HCT116 (cell line): ENCODE measurements at regions not wholly inside any gene's neighbourhood (a gene's known extent, or its start where the extent isn't known, plus 50 kb on each side); places are given as distances from the start of the nearest gene placed in this dataset.

ENCODE experiments used
- ATAC-seq: fragments of 200-7000 bp; cut with Tn5 transposase; 2 replicates; pipeline ENCODE4 v1.9.1; 2020; ENCODE audit warnings: mild to moderate bottlenecking, moderate library complexity
- BruUV-seq: library from RNA; stranded (reverse); fragments of 400-500 nt; replicated peaks from 2 replicates; lab custom pipeline; 2021; lab: Mats Ljungman, UMichigan
- CTCF ChIA-PET: fragments of 300-600 bp; sonication (Branson Sonifier 250); formaldehyde crosslinking; loops from one replicate; lab custom pipeline; 2021; ENCODE audit warnings: antibody characterized with exemption; lab: Charles Lee
- POLR2A ChIA-PET: fragments of 300-600, 350-600 bp; sonication (Branson Sonifier 250); formaldehyde crosslinking; loops from one replicate; lab custom pipeline; 2021; ENCODE audit warnings: antibody characterized with exemption; lab: Charles Lee
- RAD21 ChIA-PET, 2 experiments: fragments of 300-600 bp; sonication (Branson Sonifier 250); formaldehyde crosslinking; loops; one replicate each; lab custom pipeline; 2023; ENCODE audit warnings: low total read pairs in 2 of 2; ENCODE audit not compliant: uncharacterized antibody in 2 of 2, unreplicated experiment in 2 of 2, low non-redundant PET in 1 of 2; lab: Charles Lee
- DNase-seq: peaks from one replicate; pipeline ENCODE4 v3.0.0-alpha.2; 2010; ENCODE audit warnings: low read depth, low spot score
- H2AFZ ChIP-seq: fragments of 200-600 bp; shearing (Covaris generic), sonication (generic); 2 replicates; pipeline ENCODE4 v1.6.1; 2017; ENCODE audit warnings: low read depth, mixed run types, mixed read lengths, antibody characterized with exemption, low read length; ENCODE audit not compliant: poor library complexity, severe bottlenecking
- H3K27ac ChIP-seq: 2 replicates; pipeline ENCODE4 v1.5.1; 2012; ENCODE audit warnings: low read depth, low read length
- H3K27me3 ChIP-seq: fragments of 200-600 bp; sonication (generic); 2 replicates; pipeline ENCODE4 v1.6.1; 2016; ENCODE audit warnings: mixed run types, low read length, mixed read lengths; ENCODE audit not compliant: insufficient read depth
- H3K36me3 ChIP-seq, 2 experiments: fragments of 200-500 bp in 1 of 2; fragments of 200-600 bp in 1 of 2; sonication (Bioruptor generic) in 1 of 2; sonication (generic) in 1 of 2; 2 replicates each; pipeline versions ENCODE4 v1.5.1 to v1.6.1; 2014 to 2016; ENCODE audit warnings: low read length in 2 of 2, inconsistent platforms in 1 of 2, mixed read lengths in 1 of 2, mixed run types in 1 of 2; ENCODE audit not compliant: insufficient read depth in 2 of 2, control insufficient read depth in 1 of 2
- H3K4me1 ChIP-seq, 2 experiments: fragments of 200-600 bp in 1 of 2; sonication (generic) in 1 of 2; 2 replicates each; pipeline versions ENCODE4 v1.5.1 to v1.6.1; 2012 to 2017; ENCODE audit warnings: low read length in 2 of 2, inconsistent platforms in 1 of 2, mild to moderate bottlenecking in 1 of 2, mixed read lengths in 1 of 2, mixed run types in 1 of 2, moderate library complexity in 1 of 2; ENCODE audit not compliant: insufficient read depth in 2 of 2, control insufficient read depth in 1 of 2
- H3K4me2 ChIP-seq: fragments of 200-600 bp; sonication (generic); 2 replicates; pipeline ENCODE4 v1.6.1; 2017; ENCODE audit warnings: mixed run types, low read length, mixed read lengths
- H3K4me3 ChIP-seq, 2 experiments: fragments of 200-600 bp in 1 of 2; sonication (generic) in 1 of 2; replicated peaks in 1 of 2; 2 replicates each; pipeline ENCODE4 v1.5.1; 2011 to 2016; ENCODE audit warnings: low read length in 2 of 2, control low read depth in 1 of 2, low read depth in 1 of 2, mild to moderate bottlenecking in 1 of 2, mixed read lengths in 1 of 2, mixed run types in 1 of 2
- H3K79me2 ChIP-seq: fragments of 200-600 bp; sonication (generic); 2 replicates; pipeline ENCODE4 v1.6.1; 2017; ENCODE audit warnings: mild to moderate bottlenecking, mixed run types, low read length, moderate library complexity, mixed read lengths; ENCODE audit not compliant: insufficient read depth
- H3K9ac ChIP-seq: fragments of 200-600 bp; sonication (generic); 2 replicates; pipeline ENCODE4 v1.6.1; 2016; ENCODE audit warnings: low read length, mixed read lengths
- H3K9me2 ChIP-seq: fragments of 200-600 bp; sonication (generic), shearing (Covaris generic); 2 replicates; pipeline ENCODE4 v1.6.1; 2017; ENCODE audit warnings: mixed run types, mild to moderate bottlenecking, moderate library complexity; ENCODE audit not compliant: insufficient read depth
- H3K9me3 ChIP-seq, 2 experiments: fragments of 200-500 bp in 1 of 2; fragments of 200-600 bp in 1 of 2; sonication (Bioruptor generic) in 1 of 2; sonication (generic) in 1 of 2; 2 replicates each; pipeline ENCODE4 v1.6.1; 2014 to 2017; ENCODE audit warnings: low read length in 2 of 2, mixed read lengths in 2 of 2, inconsistent platforms in 1 of 2, low read depth in 1 of 2, mild to moderate bottlenecking in 1 of 2, mixed run types in 1 of 2, moderate library complexity in 1 of 2; ENCODE audit not compliant: control insufficient read depth in 1 of 2, insufficient read depth in 1 of 2
- H4K20me1 ChIP-seq: fragments of 200-600 bp; sonication (generic), shearing (Covaris generic); 2 replicates; pipeline ENCODE4 v1.6.1; 2017; ENCODE audit warnings: mixed run types, mild to moderate bottlenecking, moderate library complexity; ENCODE audit not compliant: insufficient read depth
- CBX3 ChIP-seq: IDR thresholded peaks from 2 replicates; pipeline ENCODE4 v1.6.1; 2012; ENCODE audit warnings: low read depth
- CEBPB ChIP-seq: IDR thresholded peaks from 2 replicates; pipeline ENCODE4 v1.6.1; 2012; ENCODE audit warnings: low read depth
- EGR1 ChIP-seq: IDR thresholded peaks from 2 replicates; pipeline ENCODE4 v1.6.1; 2012; ENCODE audit warnings: low read depth
- ELF1 ChIP-seq: IDR thresholded peaks from 2 replicates; pipeline ENCODE4 v1.6.1; 2012; ENCODE audit warnings: low read depth, borderline replicate concordance
- EZH2 ChIP-seq: fragments of 200-600 bp; sonication (generic); IDR thresholded peaks from 2 replicates; pipeline ENCODE4 v1.6.1; 2017; ENCODE audit warnings: antibody characterized with exemption, mixed run types
- EZH2phosphoT487 ChIP-seq: fragments of 200-600 bp; IDR thresholded peaks from 2 replicates; pipeline ENCODE4 v1.6.1; 2018; ENCODE audit warnings: antibody characterized with exemption, borderline replicate concordance
- JUND ChIP-seq: IDR thresholded peaks from 2 replicates; pipeline ENCODE4 v1.6.1; 2012
- POLR2A ChIP-seq: IDR thresholded peaks from 2 replicates; pipeline ENCODE4 v1.7.0; 2011; ENCODE audit warnings: borderline replicate concordance; ENCODE audit not compliant: insufficient read depth, insufficient read length; ENCODE audit errors: extremely low read depth
- SIN3A ChIP-seq: IDR thresholded peaks from 2 replicates; pipeline ENCODE4 v1.6.1; 2012; ENCODE audit warnings: low read depth
- SP1 ChIP-seq: IDR thresholded peaks from 2 replicates; pipeline ENCODE4 v1.6.1; 2012; ENCODE audit warnings: low read depth
- YY1 ChIP-seq: IDR thresholded peaks from 2 replicates; pipeline ENCODE4 v1.6.1; 2011; ENCODE audit warnings: low read length, low read depth, moderate library complexity, mild to moderate bottlenecking; ENCODE audit not compliant: insufficient replicate concordance; ENCODE audit errors: extremely low read depth
- ZNF274 ChIP-seq: fragments of 200-500 bp; sonication (Bioruptor generic); IDR thresholded peaks from 2 replicates; pipeline ENCODE4 v1.6.1; 2014; ENCODE audit warnings: mild to moderate bottlenecking, low read depth, low read length, inconsistent platforms
- intact Hi-C: fragments of 100-400 bp; cut with micrococcal nuclease; formaldehyde crosslinking; loops from 2 replicates; pipeline ENCODE4 v1.10.0; 2022
- TF ChIP-seq, protein P1 (sequence below), 3 experiments: fragments of 200-600 bp in 1 of 3; sonication (generic) in 1 of 3; IDR thresholded peaks in 2 of 3; conservative IDR thresholded peaks in 1 of 3; 2 replicates each; pipeline ENCODE4 v1.5.1; 2012 to 2017; ENCODE audit warnings: low read depth in 2 of 3, low read length in 2 of 3, antibody characterized with exemption in 1 of 3, borderline replicate concordance in 1 of 3, control low read depth in 1 of 3, mild to moderate bottlenecking in 1 of 3, mixed read lengths in 1 of 3, mixed run types in 1 of 3, moderate library complexity in 1 of 3; ENCODE audit not compliant: insufficient read depth in 1 of 3
- TF ChIP-seq, protein P2 (sequence below): IDR thresholded peaks from 2 replicates; pipeline ENCODE4 v1.6.1; 2012; ENCODE audit warnings: low read depth
- TF ChIP-seq, protein P3 (sequence below): IDR thresholded peaks from 2 replicates; pipeline ENCODE4 v1.6.1; 2012

DNA sequence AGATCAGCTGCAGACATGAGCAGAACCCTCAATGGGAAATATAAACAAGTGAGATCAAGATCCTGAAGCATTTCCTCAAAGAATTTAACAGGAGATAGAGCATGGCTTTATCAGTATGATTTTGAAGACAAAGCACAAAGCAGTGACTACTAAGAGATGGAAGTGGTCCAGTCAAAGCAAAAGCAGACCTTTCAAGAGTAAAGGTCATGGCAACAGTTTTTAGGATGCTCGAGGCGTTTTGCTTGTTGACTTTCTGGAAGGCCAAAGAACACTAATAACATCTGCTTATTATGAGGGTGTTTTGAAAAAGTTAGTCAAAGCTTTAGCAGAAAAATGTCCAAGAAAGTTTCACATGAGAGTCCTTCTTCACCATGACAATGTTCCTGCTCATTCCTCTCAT is 128.5 kb downstream of the KCNE4 start:
- intact Hi-C loops, result no loop called here
- Histone ChIP-seq H3K36me3 (no peaks in the 10 kb centered on the region), H3K9ac (no peak overlapping the region), H3K4me2 (no peak overlapping the region), H3K79me2 (no peaks in the 10 kb centered on the region), H3K27me3 (no peaks in the 10 kb centered on the region), H2AFZ (no peak overlapping the region), H3K9me3 (no peaks in the 10 kb centered on the region)
- CTCF ChIA-PET, result no interaction called here
- BruUV-seq, result no TSS peak
- no peak for DNase-seq
- ATAC-seq, result no peak
- TF ChIP-seq, protein P1, sequence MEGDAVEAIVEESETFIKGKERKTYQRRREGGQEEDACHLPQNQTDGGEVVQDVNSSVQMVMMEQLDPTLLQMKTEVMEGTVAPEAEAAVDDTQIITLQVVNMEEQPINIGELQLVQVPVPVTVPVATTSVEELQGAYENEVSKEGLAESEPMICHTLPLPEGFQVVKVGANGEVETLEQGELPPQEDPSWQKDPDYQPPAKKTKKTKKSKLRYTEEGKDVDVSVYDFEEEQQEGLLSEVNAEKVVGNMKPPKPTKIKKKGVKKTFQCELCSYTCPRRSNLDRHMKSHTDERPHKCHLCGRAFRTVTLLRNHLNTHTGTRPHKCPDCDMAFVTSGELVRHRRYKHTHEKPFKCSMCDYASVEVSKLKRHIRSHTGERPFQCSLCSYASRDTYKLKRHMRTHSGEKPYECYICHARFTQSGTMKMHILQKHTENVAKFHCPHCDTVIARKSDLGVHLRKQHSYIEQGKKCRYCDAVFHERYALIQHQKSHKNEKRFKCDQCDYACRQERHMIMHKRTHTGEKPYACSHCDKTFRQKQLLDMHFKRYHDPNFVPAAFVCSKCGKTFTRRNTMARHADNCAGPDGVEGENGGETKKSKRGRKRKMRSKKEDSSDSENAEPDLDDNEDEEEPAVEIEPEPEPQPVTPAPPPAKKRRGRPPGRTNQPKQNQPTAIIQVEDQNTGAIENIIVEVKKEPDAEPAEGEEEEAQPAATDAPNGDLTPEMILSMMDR (IDR thresholded peaks at IDR 0.05 in 2 of 3, conservative IDR thresholded peaks at IDR 0.05 in 1 of 3; ENCODE audit: borderline replicate concordance in 1 of 3, insufficient read depth in 1 of 3, low read depth in 2 of 3, low read length in 2 of 3), result no peak
- TF ChIP-seq CEBPB (no peak), ZNF274 (no peak), ELF1 (no peak), YY1 (no peak), EGR1 (no peak), CBX3 (no peak), SP1 (no peak), SIN3A (no peak), JUND (no peak), POLR2A (no peak), EZH2 (no peak), EZH2phosphoT487 (no peak)
- TF ChIP-seq, protein P2, sequence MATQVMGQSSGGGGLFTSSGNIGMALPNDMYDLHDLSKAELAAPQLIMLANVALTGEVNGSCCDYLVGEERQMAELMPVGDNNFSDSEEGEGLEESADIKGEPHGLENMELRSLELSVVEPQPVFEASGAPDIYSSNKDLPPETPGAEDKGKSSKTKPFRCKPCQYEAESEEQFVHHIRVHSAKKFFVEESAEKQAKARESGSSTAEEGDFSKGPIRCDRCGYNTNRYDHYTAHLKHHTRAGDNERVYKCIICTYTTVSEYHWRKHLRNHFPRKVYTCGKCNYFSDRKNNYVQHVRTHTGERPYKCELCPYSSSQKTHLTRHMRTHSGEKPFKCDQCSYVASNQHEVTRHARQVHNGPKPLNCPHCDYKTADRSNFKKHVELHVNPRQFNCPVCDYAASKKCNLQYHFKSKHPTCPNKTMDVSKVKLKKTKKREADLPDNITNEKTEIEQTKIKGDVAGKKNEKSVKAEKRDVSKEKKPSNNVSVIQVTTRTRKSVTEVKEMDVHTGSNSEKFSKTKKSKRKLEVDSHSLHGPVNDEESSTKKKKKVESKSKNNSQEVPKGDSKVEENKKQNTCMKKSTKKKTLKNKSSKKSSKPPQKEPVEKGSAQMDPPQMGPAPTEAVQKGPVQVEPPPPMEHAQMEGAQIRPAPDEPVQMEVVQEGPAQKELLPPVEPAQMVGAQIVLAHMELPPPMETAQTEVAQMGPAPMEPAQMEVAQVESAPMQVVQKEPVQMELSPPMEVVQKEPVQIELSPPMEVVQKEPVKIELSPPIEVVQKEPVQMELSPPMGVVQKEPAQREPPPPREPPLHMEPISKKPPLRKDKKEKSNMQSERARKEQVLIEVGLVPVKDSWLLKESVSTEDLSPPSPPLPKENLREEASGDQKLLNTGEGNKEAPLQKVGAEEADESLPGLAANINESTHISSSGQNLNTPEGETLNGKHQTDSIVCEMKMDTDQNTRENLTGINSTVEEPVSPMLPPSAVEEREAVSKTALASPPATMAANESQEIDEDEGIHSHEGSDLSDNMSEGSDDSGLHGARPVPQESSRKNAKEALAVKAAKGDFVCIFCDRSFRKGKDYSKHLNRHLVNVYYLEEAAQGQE, result no peak
- TF ChIP-seq, protein P3, sequence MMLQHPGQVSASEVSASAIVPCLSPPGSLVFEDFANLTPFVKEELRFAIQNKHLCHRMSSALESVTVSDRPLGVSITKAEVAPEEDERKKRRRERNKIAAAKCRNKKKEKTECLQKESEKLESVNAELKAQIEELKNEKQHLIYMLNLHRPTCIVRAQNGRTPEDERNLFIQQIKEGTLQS, result no peak
- TF ChIP-seq, all 23 proteins: peak for 0
- Histone ChIP-seq H3K9me2 (no peaks in the 10 kb centered on the region), H3K4me3 (no peak overlapping the region), H3K27ac (no peak overlapping the region), H3K4me1 (peaks cover 0 to under 1% of the 10 kb centered on the region in 2 experiments; a peak in 1 of 4 replicates), H4K20me1 (no peaks in the 10 kb centered on the region)
- POLR2A ChIA-PET, result no interaction called here
- RAD21 ChIA-PET, result no interaction called here
